Endometrium (tissue), 2 donors: ENCODE measurements at regions not wholly inside any gene's neighbourhood (a gene's known extent, or its start where the extent isn't known, plus 50 kb on each side); places are given as distances from the start of the nearest gene placed in this dataset.

ENCODE experiments used
- FAIRE-seq: peaks from 2 replicates; lab custom pipeline; 2012; peaks lifted over from hg19 to GRCh38; lab: Jason Lieb, UNC
- donor health status: control.
- donor health status: control.

- no peak for FAIRE-seq
Measured at GRCh38 chr11:128085276-128085675, 502.1 kb downstream of the ETS1 start.

- no peak for FAIRE-seq
Measured at GRCh38 chr11:128082574-128082973, 504.8 kb downstream of the ETS1 start.

DNA sequence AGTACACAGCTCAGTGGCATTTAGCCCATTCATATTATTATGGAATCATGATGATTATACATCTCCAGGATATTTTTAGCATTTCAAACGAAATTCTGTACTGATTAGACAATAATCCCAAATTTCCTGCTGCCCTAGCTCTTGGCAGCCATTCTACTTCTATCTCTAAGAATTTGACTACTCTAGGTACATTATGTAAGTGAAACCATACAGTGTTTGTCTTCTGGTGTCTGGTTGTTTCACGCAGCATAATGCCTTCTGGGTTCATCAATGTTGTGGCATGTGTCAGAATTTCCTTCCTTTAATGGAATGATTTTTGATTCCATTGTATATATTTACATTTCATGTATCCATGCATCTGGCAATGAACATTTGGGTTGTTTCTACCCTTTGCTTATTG is 517.7 kb downstream of the ETS1 start:
- no peak for FAIRE-seq

DNA sequence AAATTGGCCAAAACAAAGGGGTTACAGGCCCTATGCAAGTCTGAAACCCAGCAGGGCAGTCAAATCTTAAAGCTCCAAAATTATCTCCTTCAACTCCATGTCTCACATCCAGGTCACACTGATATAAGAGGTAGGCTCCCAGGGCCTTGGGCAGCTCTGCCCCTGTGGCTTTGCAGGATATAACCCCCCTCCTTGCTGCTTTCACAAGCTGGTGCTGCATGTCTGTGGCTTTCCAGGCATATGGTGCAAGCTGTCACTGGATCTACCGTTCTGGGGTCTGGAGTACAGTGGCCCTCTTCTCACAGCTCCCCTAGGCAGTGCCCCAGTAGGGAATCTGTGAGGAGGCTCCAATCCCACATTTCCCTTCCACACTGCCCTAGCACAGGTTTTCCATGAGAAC is 519.6 kb downstream of the ETS1 start:
- no peak for FAIRE-seq

DNA sequence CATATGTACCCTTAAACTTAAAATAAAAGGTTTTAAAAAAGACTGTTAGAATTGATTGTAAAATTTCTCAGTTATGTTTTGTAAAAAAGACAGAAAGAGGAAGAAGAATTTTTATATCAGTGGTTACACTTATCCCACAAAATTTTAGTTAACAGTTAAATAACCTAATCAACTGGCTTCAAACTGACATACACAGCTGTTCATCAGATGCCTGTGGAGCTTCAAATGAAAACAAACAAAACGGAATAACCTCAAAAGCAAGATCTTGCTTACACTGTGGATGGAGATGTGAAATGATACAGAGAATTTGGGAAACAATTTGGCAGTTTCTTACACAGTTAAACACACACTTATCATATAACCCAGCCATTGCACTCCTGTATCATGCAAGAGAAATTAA is 521.0 kb downstream of the ETS1 start:
- FAIRE-seq: no peak

DNA sequence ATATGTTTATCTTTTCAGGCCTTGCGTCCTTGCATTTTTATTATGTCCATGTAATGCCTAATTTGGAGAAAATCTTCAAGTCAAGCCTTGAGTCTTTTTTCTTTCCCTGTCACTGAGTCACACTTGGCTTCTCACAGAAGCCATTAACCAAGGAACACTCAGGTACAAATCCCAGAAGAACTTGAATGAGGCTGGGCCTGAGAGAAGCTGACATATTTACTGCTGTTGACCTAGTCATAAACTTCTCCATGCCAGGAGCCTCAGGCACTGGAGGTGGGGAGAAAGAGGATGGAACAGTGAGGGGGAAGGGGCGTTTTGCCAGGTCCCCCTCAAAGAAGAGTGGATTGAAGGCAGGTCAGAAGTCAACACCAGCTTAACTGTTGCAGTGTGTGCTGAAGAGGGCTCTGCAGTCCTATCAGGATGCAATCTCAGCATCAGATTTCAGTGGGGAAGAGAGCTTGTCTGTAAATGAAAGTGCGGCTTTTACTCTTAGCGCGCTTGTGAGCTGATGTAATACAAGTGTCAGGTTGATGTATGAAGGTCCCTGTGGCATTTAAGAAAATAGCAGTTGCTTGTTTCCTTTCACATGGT is 526.0 kb downstream of the ETS1 start:
- no peak for FAIRE-seq

GRCh38 chr11:128058580-128059208 is 528.7 kb downstream of the ETS1 start:
- FAIRE-seq: no peak

GRCh38 chr11:128057786-128058395 is 529.5 kb downstream of the ETS1 start:
- no peak for FAIRE-seq

- no peak for FAIRE-seq
Measured at GRCh38 chr11:128055576-128056217, 531.7 kb downstream of the ETS1 start.

- no peak for FAIRE-seq
Measured at GRCh38 chr11:128053981-128054931, 533.1 kb downstream of the ETS1 start.

DNA sequence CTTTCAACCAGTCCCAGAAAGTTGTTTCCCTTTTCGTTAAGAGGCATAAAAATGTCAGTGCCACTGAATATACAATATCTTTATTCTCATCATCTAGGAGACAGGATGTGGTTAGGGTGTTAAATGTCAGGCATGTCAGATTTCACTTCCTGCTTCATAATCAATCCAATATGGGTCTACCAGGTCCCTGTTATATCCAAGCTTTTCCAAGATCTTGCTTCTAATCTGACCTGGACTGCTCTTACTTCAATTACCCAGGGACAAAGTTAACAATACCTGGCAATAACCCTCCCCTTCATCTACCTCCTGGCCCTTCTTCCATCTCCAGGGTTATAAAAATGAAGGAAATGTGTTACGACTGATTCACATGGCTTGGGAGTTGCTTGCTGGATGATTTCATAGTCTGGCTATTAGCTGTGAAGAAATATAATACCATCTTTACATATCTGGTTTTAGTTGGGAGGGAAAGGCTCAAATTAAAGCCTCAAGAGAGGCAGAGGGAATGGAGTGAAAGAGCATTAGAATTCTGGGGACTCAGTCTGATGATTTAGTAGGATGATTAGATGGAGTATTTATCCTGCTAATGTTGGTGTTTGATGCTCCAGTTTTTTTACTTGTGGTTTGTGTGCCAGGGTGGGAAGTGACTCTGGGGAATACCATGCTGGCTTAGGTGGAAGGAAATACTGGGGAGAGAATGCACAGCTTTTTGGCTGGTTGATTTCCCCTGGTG is 534.3 kb downstream of the ETS1 start:
- FAIRE-seq: no peak

GRCh38 chr11:128048121-128048520 is 539.2 kb downstream of the ETS1 start:
- no peak for FAIRE-seq

- FAIRE-seq: no peak
Measured at GRCh38 chr11:128047026-128047425, 540.3 kb downstream of the ETS1 start.

GRCh38 chr11:128046213-128046612 is 541.1 kb downstream of the ETS1 start:
- FAIRE-seq: no peak

DNA sequence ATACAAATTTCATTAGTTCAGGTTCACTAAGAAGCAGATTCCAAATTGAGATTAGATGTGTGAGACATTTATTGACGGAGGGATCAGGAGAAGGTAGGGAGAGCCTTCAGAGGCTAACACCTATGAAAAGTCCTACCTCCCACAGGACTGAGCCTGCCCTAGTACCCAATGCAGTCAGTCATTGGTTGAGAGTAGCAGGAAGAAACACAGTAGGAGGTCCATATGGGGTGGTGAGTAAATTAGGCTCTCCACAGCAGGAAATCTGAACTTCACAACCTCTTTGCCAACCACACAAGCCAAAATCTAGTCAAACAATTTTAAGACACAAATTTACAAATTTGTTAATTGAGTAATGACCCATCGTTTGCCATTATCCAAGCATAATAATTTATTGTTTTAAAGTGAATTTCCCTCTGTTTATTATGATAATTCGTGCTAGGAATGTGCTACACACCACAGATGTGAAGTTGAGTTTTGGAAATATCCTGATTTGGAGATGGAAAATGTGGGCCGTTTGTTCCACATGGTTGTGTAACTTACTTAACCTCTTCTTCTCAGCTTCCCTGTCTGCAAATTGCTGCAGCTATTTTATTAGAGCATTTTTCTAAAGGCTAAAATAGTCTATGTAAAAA is 542.1 kb downstream of the ETS1 start:
- FAIRE-seq: no peak

DNA sequence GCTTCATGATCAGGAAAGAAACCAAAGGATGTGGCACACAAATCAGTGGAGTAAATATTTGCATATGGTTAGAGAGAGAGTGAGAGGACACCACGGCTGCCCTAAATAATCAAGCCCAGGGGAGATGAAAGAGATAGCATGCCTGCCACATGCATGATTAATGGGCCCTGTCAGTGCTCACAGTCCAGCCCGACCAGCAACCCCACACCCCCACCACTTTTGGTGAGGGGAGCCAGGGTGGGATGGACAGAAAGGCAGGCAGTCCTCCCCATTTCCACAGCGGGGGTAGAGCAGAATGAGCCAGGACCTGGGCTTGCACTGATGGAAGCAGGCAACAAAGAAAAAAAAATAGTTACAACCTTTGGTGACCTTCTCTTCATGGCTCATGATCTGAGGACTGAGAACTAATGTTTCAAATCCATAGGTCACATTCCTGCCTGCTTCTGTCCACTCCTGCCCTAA is 545.0 kb downstream of the ETS1 start:
- FAIRE-seq: no peak

GRCh38 chr11:128040603-128041002 is 546.8 kb downstream of the ETS1 start:
- no peak for FAIRE-seq

- no peak for FAIRE-seq
Measured at GRCh38 chr11:128039140-128040021, 548.0 kb downstream of the ETS1 start.

DNA sequence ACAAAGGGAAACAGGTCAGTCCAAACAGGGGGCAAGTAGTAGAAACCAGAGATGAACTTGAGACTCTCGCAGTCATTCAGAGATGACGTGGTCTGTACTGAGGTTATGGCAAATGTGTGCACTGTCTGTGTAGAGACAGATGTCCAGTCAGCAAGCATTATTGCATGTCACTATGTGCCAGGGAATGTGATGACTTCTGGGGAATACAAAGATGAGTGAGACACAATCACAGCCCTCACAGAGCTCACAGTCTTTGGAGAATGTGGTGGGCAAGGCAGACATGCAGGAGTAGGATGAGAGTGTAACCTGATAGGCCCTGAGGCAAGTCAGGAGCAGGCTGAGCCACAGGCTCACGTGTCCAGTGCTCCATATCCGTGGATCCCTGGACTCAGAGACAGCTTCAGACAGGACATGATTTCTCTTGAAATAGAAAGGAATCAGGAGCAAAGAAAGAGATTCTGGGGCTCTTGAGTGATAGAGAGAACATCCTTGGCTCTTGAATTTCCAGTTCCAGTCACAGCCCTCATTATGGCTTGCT is 550.7 kb downstream of the ETS1 start:
- FAIRE-seq: no peak

- FAIRE-seq: no peak
Measured at GRCh38 chr11:128036006-128036405, 551.4 kb downstream of the ETS1 start.
